Lower lobe of right lung (tissue), 2 donors: ENCODE measurements at regions not wholly inside any gene's neighbourhood (a gene's known extent, or its start where the extent isn't known, plus 50 kb on each side); places are given as distances from the start of the nearest gene placed in this dataset.

ENCODE experiments used
- ATAC-seq, 2 donors: fragments of 200-7000 bp; cut with Tn5 transposase; one replicate each; pipeline ENCODE4 v1.9.1; 2020 to 2022; ENCODE audit warnings: mild to moderate bottlenecking in 2 of 2, moderate library complexity in 2 of 2
- DNase-seq: peaks from one replicate; pipeline ENCODE4 v3.0.0-alpha.2; 2020
- H3K27ac ChIP-seq: fragments of 200-600 bp; one replicate; pipeline ENCODE4 v1.8.0; 2022
- H3K27me3 ChIP-seq: fragments of 200-600 bp; one replicate; pipeline ENCODE4 v1.8.0; 2022; ENCODE audit warnings: low read depth
- H3K36me3 ChIP-seq: fragments of 200-600 bp; one replicate; pipeline ENCODE4 v1.8.0; 2022; ENCODE audit warnings: mild to moderate bottlenecking
- H3K4me1 ChIP-seq: fragments of 200-600 bp; one replicate; pipeline ENCODE4 v1.8.0; 2022
- H3K4me3 ChIP-seq: fragments of 200-600 bp; one replicate; pipeline ENCODE4 v1.8.0; 2022; ENCODE audit warnings: mild to moderate bottlenecking
- H3K9me3 ChIP-seq: fragments of 200-600 bp; one replicate; pipeline ENCODE4 v1.8.0; 2022
- intact Hi-C: fragments of 100-400 bp; cut with DNase I; formaldehyde crosslinking; loops from one replicate; pipeline ENCODE4 v1.11.0; 2022
- TF ChIP-seq, protein P1 (sequence below): fragments of 200-600 bp; IDR thresholded peaks from one replicate; pipeline ENCODE4 v1.8.0; 2022; ENCODE audit warnings: antibody characterized with exemption, mild to moderate bottlenecking
- donor health status: DM: no; HTN: yes; CAD: no; lungs with severe emphysema.

DNA sequence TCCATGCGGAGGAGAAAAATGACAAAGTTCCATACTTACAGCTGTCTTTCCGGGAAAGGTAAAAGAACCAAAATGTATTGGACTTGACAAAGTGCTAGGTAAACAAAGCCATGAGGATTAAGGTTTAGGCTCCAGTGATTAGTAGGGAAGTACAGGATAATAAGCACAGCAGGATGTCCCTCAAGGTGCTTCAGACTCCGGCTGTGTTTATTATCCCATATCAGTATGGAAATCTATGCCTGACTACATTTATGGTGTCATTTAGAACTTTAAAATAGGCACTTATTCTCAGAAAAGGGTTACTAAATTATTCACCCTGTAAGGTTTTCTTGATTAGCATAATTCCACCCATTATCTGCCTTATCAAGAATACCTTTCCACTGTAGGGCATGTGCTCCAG lies 136.3 kb upstream of the CCDC68 start:
- ATAC-seq (no peak), DNase-seq (no peak)
- Histone ChIP-seq H3K4me1 (no peaks in the 10 kb centered on the region), H3K36me3 (no peaks in the 10 kb centered on the region), H3K27ac (no peak overlapping the region), H3K4me3 (no peak overlapping the region), H3K27me3 (no peaks in the 10 kb centered on the region), H3K9me3 (no peaks in the 10 kb centered on the region)
- intact Hi-C loops = no loop called here
- TF ChIP-seq, protein P1, sequence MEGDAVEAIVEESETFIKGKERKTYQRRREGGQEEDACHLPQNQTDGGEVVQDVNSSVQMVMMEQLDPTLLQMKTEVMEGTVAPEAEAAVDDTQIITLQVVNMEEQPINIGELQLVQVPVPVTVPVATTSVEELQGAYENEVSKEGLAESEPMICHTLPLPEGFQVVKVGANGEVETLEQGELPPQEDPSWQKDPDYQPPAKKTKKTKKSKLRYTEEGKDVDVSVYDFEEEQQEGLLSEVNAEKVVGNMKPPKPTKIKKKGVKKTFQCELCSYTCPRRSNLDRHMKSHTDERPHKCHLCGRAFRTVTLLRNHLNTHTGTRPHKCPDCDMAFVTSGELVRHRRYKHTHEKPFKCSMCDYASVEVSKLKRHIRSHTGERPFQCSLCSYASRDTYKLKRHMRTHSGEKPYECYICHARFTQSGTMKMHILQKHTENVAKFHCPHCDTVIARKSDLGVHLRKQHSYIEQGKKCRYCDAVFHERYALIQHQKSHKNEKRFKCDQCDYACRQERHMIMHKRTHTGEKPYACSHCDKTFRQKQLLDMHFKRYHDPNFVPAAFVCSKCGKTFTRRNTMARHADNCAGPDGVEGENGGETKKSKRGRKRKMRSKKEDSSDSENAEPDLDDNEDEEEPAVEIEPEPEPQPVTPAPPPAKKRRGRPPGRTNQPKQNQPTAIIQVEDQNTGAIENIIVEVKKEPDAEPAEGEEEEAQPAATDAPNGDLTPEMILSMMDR = no peak

DNA sequence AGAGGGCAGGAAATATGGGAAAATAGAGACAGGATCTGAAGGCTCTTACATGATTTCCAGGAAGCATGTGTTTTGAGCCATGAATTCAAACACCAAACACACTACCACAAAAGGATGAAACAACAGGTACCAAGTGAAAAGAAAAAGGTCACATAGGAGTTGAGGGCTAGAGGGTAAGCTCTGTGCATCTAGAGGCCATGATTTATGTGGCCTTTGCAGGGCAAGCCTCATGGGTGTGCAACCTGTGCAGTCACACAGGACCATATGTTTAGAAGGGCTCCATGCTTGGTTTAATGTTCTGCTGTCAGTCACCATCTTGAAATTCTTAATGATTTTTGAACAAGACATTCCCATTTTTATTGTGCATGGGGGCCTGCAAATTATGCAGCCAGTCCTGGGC lies 134.5 kb upstream of the CCDC68 start:
- no peak for ATAC-seq
- H3K36me3 ChIP-seq = no peaks in the 10 kb centered on the region
- TF ChIP-seq, protein P1 = no peak
- H3K9me3 ChIP-seq = no peaks in the 10 kb centered on the region
- H3K4me3 ChIP-seq = no peak overlapping the region
- H3K4me1 ChIP-seq = no peaks in the 10 kb centered on the region
- intact Hi-C loops = no loop called here
- H3K27ac ChIP-seq = no peak overlapping the region
- no peaks in the 10 kb centered on the region for H3K27me3 ChIP-seq
- DNase-seq = no peak

- intact Hi-C loops = no loop called here
- DNase-seq (no peak), ATAC-seq (no peak)
- Histone ChIP-seq H3K4me1 (no peaks in the 10 kb centered on the region), H3K27me3 (no peaks in the 10 kb centered on the region), H3K27ac (no peak overlapping the region), H3K9me3 (no peaks in the 10 kb centered on the region), H3K4me3 (no peak overlapping the region), H3K36me3 (no peaks in the 10 kb centered on the region)
- TF ChIP-seq, protein P1 = no peak
Measured at GRCh38 chr18:55093295-55093694, 134.0 kb upstream of the CCDC68 start.

DNA sequence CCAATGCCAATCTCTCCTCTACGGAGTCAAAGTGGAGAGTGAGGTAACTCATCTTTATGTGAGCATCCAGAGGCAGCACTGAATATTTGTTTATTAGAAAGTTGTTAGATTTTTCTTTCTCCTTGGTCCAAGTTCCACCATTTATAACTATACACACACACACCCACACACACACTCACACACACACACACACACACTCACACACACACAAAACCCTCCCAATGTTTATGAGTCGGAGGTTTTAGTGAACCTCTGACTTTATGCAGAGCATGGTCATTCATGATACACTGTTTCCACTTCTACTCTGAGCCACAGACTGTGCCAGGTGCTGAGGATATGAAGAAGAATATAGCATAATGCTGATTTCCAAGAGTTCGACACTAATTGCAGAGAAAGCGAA lies 132.9 kb upstream of the CCDC68 start:
- Histone ChIP-seq H3K4me3 (no peak overlapping the region), H3K27ac (no peak overlapping the region), H3K27me3 (no peaks in the 10 kb centered on the region), H3K36me3 (no peaks in the 10 kb centered on the region), H3K4me1 (no peaks in the 10 kb centered on the region), H3K9me3 (no peaks in the 10 kb centered on the region)
- TF ChIP-seq, protein P1 = no peak
- intact Hi-C loops = no loop called here
- ATAC-seq (no peak), DNase-seq (no peak)

DNA sequence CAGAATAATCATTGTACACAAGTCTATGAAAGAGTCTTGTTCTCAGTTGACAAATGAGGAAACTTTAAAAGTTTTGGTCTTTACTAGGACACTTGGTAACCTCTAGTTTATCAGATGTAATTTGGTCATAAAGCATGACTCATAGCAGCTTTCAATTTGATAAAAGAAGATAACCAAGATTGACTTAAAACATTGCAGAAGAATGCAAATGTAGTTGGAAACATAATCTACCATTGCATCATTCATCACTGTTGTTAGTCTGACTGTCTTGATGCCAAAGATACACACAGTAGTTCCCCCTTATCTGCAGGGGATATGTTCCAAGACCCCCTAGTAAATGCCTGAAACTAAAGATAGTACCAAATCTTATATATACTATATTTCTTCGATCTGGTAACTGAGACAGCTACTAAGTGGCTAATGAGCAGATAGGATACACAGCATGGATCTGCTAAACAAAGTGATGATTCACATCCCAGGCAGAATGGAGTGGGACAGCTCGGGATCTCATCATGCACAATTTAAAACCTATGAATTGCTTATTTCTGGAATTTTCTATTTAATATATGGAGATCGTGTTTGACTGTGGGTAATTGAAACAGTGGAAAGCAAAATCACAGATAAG lies 131.4 kb upstream of the CCDC68 start:
- Histone ChIP-seq H3K4me1 (no peaks in the 10 kb centered on the region), H3K9me3 (no peaks in the 10 kb centered on the region), H3K27ac (no peak overlapping the region), H3K36me3 (no peaks in the 10 kb centered on the region), H3K27me3 (no peaks in the 10 kb centered on the region), H3K4me3 (no peak overlapping the region)
- DNase-seq (no peak), ATAC-seq (no peak)
- TF ChIP-seq, protein P1 = no peak
- intact Hi-C loops = no loop called here

DNA sequence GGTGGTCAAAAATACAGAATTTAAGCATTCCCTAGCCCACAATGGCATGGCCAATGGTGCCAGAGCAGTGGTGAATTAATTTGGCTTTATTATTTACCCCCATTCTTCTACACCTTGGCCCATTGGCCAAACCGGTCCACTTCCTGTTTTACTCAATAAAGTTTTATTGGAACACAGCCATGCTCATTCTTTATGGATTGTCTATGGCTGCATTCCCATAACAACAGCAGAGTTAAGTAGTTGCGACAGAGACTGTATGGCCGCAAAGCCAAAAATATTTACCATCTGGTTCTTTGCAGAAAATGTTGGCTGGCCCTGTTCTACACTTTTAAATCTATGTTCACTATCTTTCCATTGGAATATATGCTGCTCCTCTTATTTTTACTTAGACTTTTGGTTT lies 130.3 kb upstream of the CCDC68 start:
- ATAC-seq = no peak
- Histone ChIP-seq H3K36me3 (no peaks in the 10 kb centered on the region), H3K27ac (no peak overlapping the region), H3K4me1 (no peaks in the 10 kb centered on the region), H3K9me3 (no peaks in the 10 kb centered on the region), H3K27me3 (no peaks in the 10 kb centered on the region), H3K4me3 (no peak overlapping the region)
- TF ChIP-seq, protein P1 = no peak
- intact Hi-C loops = no loop called here
- no peak for DNase-seq
